ENCODE measurements at regions not wholly inside any gene's neighbourhood (a gene's known extent, or its start where the extent isn't known, plus 50 kb on each side); places are given as distances from the start of the nearest gene placed in this dataset.

DNA sequence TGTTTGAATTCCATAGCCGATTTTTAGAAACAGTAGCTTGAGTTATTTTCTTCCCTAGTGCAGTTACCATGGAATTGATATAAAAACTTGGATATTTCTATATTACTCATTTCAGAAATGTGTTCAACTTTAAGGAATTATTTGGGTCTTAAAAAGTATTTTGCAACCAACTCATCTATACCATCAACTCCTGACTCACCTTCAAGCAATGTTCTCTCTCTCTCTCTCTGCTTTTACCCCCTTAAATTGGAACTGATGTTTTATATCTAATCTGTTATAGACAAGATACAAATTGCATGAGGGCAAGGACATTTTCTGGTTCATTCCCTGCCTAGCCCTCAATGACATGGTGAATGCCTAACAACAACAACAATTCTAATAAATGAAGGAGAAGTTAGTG lies 214.7 kb upstream of the NRIP1 start:
- Histone ChIP-seq H3K27me3 (replicated peaks; ENCODE audit: control insufficient read depth, insufficient read depth, low read length, poor library complexity, severe bottlenecking) (no peaks in the 10 kb centered on the region), H3K4me1 (ENCODE audit: control insufficient read depth, insufficient read depth, low read length, poor library complexity, severe bottlenecking) (no peaks in the 10 kb centered on the region), H3K4me3 (ENCODE audit: insufficient read depth, low read depth, low read length, poor library complexity, severe bottlenecking) (no peak overlapping the region), H3K36me3 (ENCODE audit: control insufficient read depth, insufficient read depth, low read length) (no peaks in the 10 kb centered on the region), H3K9me3 (ENCODE audit: control insufficient read depth, low read length) (no peaks in the 10 kb centered on the region), H3K27ac (ENCODE audit: insufficient read depth, low read length, poor library complexity, severe bottlenecking) (no peak overlapping the region)
- no peak for DNase-seq

GRCh38 chr21:15281714-15282113 lies 216.9 kb upstream of the NRIP1 start:
- DNase-seq, result no peak
- Histone ChIP-seq H3K4me1 (ENCODE audit: control insufficient read depth, insufficient read depth, low read length, poor library complexity, severe bottlenecking) (no peaks in the 10 kb centered on the region), H3K27ac (ENCODE audit: insufficient read depth, low read length, poor library complexity, severe bottlenecking) (no peak overlapping the region), H3K27me3 (replicated peaks; ENCODE audit: control insufficient read depth, insufficient read depth, low read length, poor library complexity, severe bottlenecking) (no peaks in the 10 kb centered on the region), H3K36me3 (ENCODE audit: control insufficient read depth, insufficient read depth, low read length) (no peaks in the 10 kb centered on the region), H3K9me3 (ENCODE audit: control insufficient read depth, low read length) (no peaks in the 10 kb centered on the region), H3K4me3 (ENCODE audit: insufficient read depth, low read depth, low read length, poor library complexity, severe bottlenecking) (no peak overlapping the region)

DNA sequence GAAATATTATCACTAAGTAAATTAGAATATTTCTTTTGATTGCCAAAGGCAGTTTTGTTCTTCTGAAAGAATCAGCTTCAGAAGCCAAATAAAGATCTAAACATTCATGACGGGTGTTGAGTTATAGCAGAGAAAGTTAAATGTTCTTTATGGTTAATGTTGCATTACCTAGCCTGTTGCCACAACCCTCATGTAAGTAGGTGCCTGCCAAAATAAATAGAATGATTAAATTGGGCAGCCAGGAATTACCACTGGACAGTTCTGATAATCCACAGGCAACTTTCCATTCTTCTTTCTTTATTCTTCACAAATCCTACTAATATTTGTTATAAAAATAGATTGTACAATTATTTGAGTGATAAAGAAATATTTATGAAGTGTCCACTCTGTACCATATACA lies 217.9 kb upstream of the NRIP1 start:
- DNase-seq, result no peak
- Histone ChIP-seq H3K4me3 (ENCODE audit: insufficient read depth, low read depth, low read length, poor library complexity, severe bottlenecking) (no peak overlapping the region), H3K4me1 (ENCODE audit: control insufficient read depth, insufficient read depth, low read length, poor library complexity, severe bottlenecking) (no peaks in the 10 kb centered on the region)

GRCh38 chr21:15283138-15283537 lies 218.3 kb upstream of the NRIP1 start:
- no peaks in the 10 kb centered on the region for H3K4me1 ChIP-seq (ENCODE audit: control insufficient read depth, insufficient read depth, low read length, poor library complexity, severe bottlenecking)
- H3K27ac ChIP-seq (ENCODE audit: insufficient read depth, low read length, poor library complexity, severe bottlenecking), result no peak overlapping the region
- H3K4me3 ChIP-seq (ENCODE audit: insufficient read depth, low read depth, low read length, poor library complexity, severe bottlenecking), result no peak overlapping the region
- H3K27me3 ChIP-seq (replicated peaks; ENCODE audit: control insufficient read depth, insufficient read depth, low read length, poor library complexity, severe bottlenecking), result no peaks in the 10 kb centered on the region
- no peak for DNase-seq
- no peaks in the 10 kb centered on the region for H3K36me3 ChIP-seq (ENCODE audit: control insufficient read depth, insufficient read depth, low read length)
- no peaks in the 10 kb centered on the region for H3K9me3 ChIP-seq (ENCODE audit: control insufficient read depth, low read length)

More for the DNA sequence above, 217.9 kb upstream of the NRIP1 start:
- Histone ChIP-seq H3K36me3 (ENCODE audit: control insufficient read depth, insufficient read depth, low read length) (no peaks in the 10 kb centered on the region), H3K9me3 (ENCODE audit: control insufficient read depth, low read length) (no peaks in the 10 kb centered on the region), H3K27ac (ENCODE audit: insufficient read depth, low read length, poor library complexity, severe bottlenecking) (no peak overlapping the region), H3K27me3 (replicated peaks; ENCODE audit: control insufficient read depth, insufficient read depth, low read length, poor library complexity, severe bottlenecking) (no peaks in the 10 kb centered on the region)

DNA sequence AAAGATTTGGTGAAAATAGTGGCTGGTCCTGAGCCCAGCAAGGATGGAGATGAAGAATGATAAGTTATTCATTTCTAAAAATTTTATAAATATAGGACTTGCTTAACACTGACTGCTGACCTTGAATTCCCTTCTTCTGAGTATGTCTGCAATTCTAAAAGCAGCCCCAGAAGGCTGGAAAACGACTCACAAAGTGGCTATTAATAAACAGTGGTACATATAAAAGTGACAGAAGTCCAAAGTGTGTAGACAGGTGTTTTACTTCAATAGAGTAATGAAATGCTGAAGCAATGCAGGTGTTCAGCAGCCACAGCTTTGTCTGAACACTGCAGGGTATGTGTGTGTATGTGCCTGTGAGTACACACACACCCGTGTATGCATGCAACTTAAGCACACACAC lies 219.0 kb upstream of the NRIP1 start:
- no peaks in the 10 kb centered on the region for H3K4me1 ChIP-seq (ENCODE audit: control insufficient read depth, insufficient read depth, low read length, poor library complexity, severe bottlenecking)
- no peaks in the 10 kb centered on the region for H3K9me3 ChIP-seq (ENCODE audit: control insufficient read depth, low read length)
- no peak overlapping the region for H3K27ac ChIP-seq (ENCODE audit: insufficient read depth, low read length, poor library complexity, severe bottlenecking)
- H3K36me3 ChIP-seq (ENCODE audit: control insufficient read depth, insufficient read depth, low read length), result no peaks in the 10 kb centered on the region
- no peak for DNase-seq
- H3K27me3 ChIP-seq (replicated peaks; ENCODE audit: control insufficient read depth, insufficient read depth, low read length, poor library complexity, severe bottlenecking), result no peaks in the 10 kb centered on the region
- no peak overlapping the region for H3K4me3 ChIP-seq (ENCODE audit: insufficient read depth, low read depth, low read length, poor library complexity, severe bottlenecking)

- Histone ChIP-seq H3K27ac (ENCODE audit: insufficient read depth, low read length, poor library complexity, severe bottlenecking) (no peak overlapping the region), H3K4me1 (ENCODE audit: control insufficient read depth, insufficient read depth, low read length, poor library complexity, severe bottlenecking) (no peaks in the 10 kb centered on the region), H3K27me3 (replicated peaks; ENCODE audit: control insufficient read depth, insufficient read depth, low read length, poor library complexity, severe bottlenecking) (no peaks in the 10 kb centered on the region), H3K9me3 (ENCODE audit: control insufficient read depth, low read length) (no peaks in the 10 kb centered on the region), H3K4me3 (ENCODE audit: insufficient read depth, low read depth, low read length, poor library complexity, severe bottlenecking) (no peak overlapping the region), H3K36me3 (ENCODE audit: control insufficient read depth, insufficient read depth, low read length) (no peaks in the 10 kb centered on the region)
- DNase-seq, result no peak
Observed at GRCh38 chr21:15285556-15285955, 220.8 kb upstream of the NRIP1 start.

DNA sequence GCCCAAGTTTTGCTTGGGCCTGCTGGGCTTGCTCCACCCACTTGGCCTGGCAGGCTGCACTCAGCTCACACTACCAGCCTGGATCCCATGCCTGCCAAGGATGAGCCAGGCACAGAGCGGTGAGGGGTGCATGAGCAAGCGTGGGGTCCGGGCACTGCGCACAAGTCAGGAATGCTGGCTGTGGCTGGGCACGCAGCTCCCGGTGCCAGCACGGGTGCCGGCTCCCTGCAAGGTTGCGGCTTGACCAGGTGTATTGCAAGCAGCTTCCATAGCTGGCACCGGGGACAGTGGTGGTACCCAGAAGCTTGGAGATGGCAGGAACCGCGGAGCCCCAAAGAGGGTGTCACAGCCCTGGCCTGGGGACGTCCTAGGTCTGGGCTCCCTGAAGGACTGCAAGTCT lies 224.4 kb upstream of the NRIP1 start:
- no peaks in the 10 kb centered on the region for H3K4me1 ChIP-seq (ENCODE audit: control insufficient read depth, insufficient read depth, low read length, poor library complexity, severe bottlenecking)
- no peak for DNase-seq
- H3K4me3 ChIP-seq (ENCODE audit: insufficient read depth, low read depth, low read length, poor library complexity, severe bottlenecking), result no peak overlapping the region
- no peaks in the 10 kb centered on the region for H3K9me3 ChIP-seq (ENCODE audit: control insufficient read depth, low read length)
- H3K27me3 ChIP-seq (replicated peaks; ENCODE audit: control insufficient read depth, insufficient read depth, low read length, poor library complexity, severe bottlenecking), result no peaks in the 10 kb centered on the region
- H3K27ac ChIP-seq (ENCODE audit: insufficient read depth, low read length, poor library complexity, severe bottlenecking), result no peak overlapping the region
- no peaks in the 10 kb centered on the region for H3K36me3 ChIP-seq (ENCODE audit: control insufficient read depth, insufficient read depth, low read length)

DNA sequence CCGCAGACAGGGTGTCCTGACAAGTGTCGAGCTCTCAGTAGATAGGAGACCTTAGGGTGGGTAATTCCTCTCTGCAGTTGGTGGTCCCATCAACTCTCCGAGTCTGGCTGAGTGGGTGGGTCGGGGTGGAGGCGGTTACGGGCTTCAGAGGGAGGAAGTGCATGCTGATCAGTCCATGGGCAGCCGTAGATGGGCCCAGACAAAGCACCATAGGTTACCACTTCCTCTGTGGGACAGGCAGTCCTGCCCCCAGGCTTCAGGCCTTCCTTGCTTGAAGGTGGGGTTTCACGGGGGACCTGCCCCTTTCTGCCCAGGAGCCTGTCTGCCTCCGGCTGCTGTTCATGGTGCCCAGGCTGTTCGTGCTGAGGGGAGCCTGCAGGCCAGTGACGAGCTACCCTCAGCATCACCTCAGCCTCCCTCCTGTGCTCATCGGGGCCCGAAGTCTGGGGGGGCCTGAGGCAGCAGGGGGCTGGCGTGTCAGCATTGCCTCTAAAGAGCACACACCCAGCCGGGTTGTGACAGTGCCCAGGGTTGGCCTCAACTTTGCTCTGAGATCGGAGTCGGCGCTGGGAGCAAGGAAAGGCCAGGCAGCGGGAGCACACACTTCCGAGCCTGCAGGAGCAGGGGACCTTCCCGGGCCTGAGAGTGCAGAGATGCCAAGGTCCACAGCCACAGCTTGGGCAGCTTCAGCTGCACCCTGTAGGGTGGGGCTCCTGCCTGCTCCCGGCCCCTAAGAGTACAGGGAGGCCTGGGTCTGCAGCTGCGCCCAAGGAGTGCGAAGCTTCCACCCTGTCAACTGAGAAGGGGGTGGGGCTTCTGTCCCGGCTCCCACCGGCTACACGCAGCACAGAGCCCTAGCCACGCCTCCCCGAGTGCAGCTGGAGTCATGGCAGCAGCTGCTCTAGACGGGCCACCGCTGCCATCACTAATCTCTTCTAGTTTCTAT lies 225.4 kb upstream of the NRIP1 start:
- Histone ChIP-seq H3K9me3 (ENCODE audit: control insufficient read depth, low read length) (no peaks in the 10 kb centered on the region), H3K4me1 (ENCODE audit: control insufficient read depth, insufficient read depth, low read length, poor library complexity, severe bottlenecking) (no peaks in the 10 kb centered on the region), H3K4me3 (ENCODE audit: insufficient read depth, low read depth, low read length, poor library complexity, severe bottlenecking) (no peak overlapping the region), H3K36me3 (ENCODE audit: control insufficient read depth, insufficient read depth, low read length) (no peaks in the 10 kb centered on the region), H3K27me3 (replicated peaks; ENCODE audit: control insufficient read depth, insufficient read depth, low read length, poor library complexity, severe bottlenecking) (no peaks in the 10 kb centered on the region), H3K27ac (ENCODE audit: insufficient read depth, low read length, poor library complexity, severe bottlenecking) (no peak overlapping the region)
- no peak for DNase-seq

- Histone ChIP-seq H3K27me3 (replicated peaks; ENCODE audit: control insufficient read depth, insufficient read depth, low read length, poor library complexity, severe bottlenecking) (no peaks in the 10 kb centered on the region), H3K27ac (ENCODE audit: insufficient read depth, low read length, poor library complexity, severe bottlenecking) (no peak overlapping the region), H3K4me1 (ENCODE audit: control insufficient read depth, insufficient read depth, low read length, poor library complexity, severe bottlenecking) (no peaks in the 10 kb centered on the region), H3K4me3 (ENCODE audit: insufficient read depth, low read depth, low read length, poor library complexity, severe bottlenecking) (no peak overlapping the region), H3K9me3 (ENCODE audit: control insufficient read depth, low read length) (no peaks in the 10 kb centered on the region), H3K36me3 (ENCODE audit: control insufficient read depth, insufficient read depth, low read length) (no peaks in the 10 kb centered on the region)
- no peak for DNase-seq
Observed at GRCh38 chr21:15291621-15292266, 226.9 kb upstream of the NRIP1 start.

GRCh38 chr21:15293240-15293639 lies 228.4 kb upstream of the NRIP1 start:
- H3K4me1 ChIP-seq (ENCODE audit: control insufficient read depth, insufficient read depth, low read length, poor library complexity, severe bottlenecking), result no peaks in the 10 kb centered on the region
- no peak overlapping the region for H3K4me3 ChIP-seq (ENCODE audit: insufficient read depth, low read depth, low read length, poor library complexity, severe bottlenecking)
- H3K27me3 ChIP-seq (replicated peaks; ENCODE audit: control insufficient read depth, insufficient read depth, low read length, poor library complexity, severe bottlenecking), result no peaks in the 10 kb centered on the region
- no peaks in the 10 kb centered on the region for H3K36me3 ChIP-seq (ENCODE audit: control insufficient read depth, insufficient read depth, low read length)
- H3K27ac ChIP-seq (ENCODE audit: insufficient read depth, low read length, poor library complexity, severe bottlenecking), result no peak overlapping the region
- no peak for DNase-seq
- no peaks in the 10 kb centered on the region for H3K9me3 ChIP-seq (ENCODE audit: control insufficient read depth, low read length)
